Adrenal gland (tissue), 5 donors: ENCODE measurements at regions not wholly inside any gene's neighbourhood (a gene's known extent, or its start where the extent isn't known, plus 50 kb on each side); places are given as distances from the start of the nearest gene placed in this dataset.

Source experiments
- POLR2A ChIP-seq, 2 donors: fragments of 450-650 bp; IDR thresholded peaks; one replicate each; pipeline ENCODE4 v1.6.1; 2017; ENCODE audit warnings: antibody characterized with exemption in 2 of 2, mild to moderate bottlenecking in 2 of 2, moderate library complexity in 1 of 2
- TF ChIP-seq, protein P1 (sequence below), 6 experiments: fragments of 450-650 bp in 4 of 6; fragments of 200-600 bp in 2 of 6; sonication (generic) in 1 of 6; IDR thresholded peaks; 1 replicate in 5 of 6; 2 replicates in 1 of 6; pipeline versions ENCODE4 v1.5.1 to v1.8.0; 2016 to 2021; ENCODE audit warnings: antibody characterized with exemption in 6 of 6, mild to moderate bottlenecking in 2 of 6, moderate library complexity in 1 of 6
- donor health status: DM: no; HTN: no; CAD: no.

DNA sequence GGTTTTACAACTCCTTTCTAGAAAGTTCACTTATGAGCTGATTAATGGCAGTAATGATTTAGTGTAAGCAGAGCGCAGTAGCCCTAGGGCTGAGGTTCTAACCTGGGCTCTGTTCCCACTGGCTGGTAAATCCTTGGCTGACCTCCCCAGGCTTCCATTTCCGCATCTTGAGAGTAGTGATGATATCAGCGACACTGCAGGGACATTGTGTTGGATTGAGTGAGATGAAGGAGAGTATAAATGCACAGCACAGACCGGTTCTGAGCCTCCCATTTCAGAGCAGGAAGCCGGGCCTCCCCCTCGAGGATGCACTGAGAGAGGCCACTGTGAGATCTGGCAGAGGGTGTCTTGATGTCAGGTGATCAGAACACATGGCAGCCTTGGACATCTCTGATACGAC is 477.2 kb upstream of the SULF2 start:
- TF ChIP-seq POLR2A (IDR thresholded peaks at IDR 0.05), result no peak
- TF ChIP-seq, protein P1, sequence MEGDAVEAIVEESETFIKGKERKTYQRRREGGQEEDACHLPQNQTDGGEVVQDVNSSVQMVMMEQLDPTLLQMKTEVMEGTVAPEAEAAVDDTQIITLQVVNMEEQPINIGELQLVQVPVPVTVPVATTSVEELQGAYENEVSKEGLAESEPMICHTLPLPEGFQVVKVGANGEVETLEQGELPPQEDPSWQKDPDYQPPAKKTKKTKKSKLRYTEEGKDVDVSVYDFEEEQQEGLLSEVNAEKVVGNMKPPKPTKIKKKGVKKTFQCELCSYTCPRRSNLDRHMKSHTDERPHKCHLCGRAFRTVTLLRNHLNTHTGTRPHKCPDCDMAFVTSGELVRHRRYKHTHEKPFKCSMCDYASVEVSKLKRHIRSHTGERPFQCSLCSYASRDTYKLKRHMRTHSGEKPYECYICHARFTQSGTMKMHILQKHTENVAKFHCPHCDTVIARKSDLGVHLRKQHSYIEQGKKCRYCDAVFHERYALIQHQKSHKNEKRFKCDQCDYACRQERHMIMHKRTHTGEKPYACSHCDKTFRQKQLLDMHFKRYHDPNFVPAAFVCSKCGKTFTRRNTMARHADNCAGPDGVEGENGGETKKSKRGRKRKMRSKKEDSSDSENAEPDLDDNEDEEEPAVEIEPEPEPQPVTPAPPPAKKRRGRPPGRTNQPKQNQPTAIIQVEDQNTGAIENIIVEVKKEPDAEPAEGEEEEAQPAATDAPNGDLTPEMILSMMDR (IDR thresholded peaks at IDR 0.05), result no peak
